ENCODE measurements at regions not wholly inside any gene's neighbourhood (a gene's known extent, or its start where the extent isn't known, plus 50 kb on each side); places are given as distances from the start of the nearest gene placed in this dataset.

GRCh38 chr3:175885231-175885766, 1026.2 kb downstream of the NAALADL2 start:
- H3K9ac ChIP-seq = no peak overlapping the region

GRCh38 chr3:175879417-175879816, 1020.3 kb downstream of the NAALADL2 start:
- no peaks in the 10 kb centered on the region for H4K20me1 ChIP-seq
- H3K4me2 ChIP-seq = no peak overlapping the region
- no peaks in the 10 kb centered on the region for H3K36me3 ChIP-seq
- peaks cover 7% of the 10 kb centered on the region; the same call in 1 of the 2 replicates for H3K9me3 ChIP-seq
- no peak for TF ChIP-seq Cebpa-rat (IDR thresholded peaks at IDR 0.05)
- H3K4me1 ChIP-seq = no peaks in the 10 kb centered on the region
- H3K27ac ChIP-seq = no peak overlapping the region
- no peak overlapping the region for H3K4me3 ChIP-seq
- no peak overlapping the region for H3K9ac ChIP-seq
- no peaks in the 10 kb centered on the region for H3K27me3 ChIP-seq

More at GRCh38 chr3:175885231-175885766, 1026.2 kb downstream of the NAALADL2 start:
- Histone ChIP-seq H3K4me2 (no peak overlapping the region), H3K4me3 (no peak overlapping the region), H3K27ac (no peak overlapping the region), H3K4me1 (no peaks in the 10 kb centered on the region), H3K27me3 (no peaks in the 10 kb centered on the region), H3K9me3 (peaks cover 21% of the 10 kb centered on the region), H4K20me1 (no peaks in the 10 kb centered on the region), H3K36me3 (no peaks in the 10 kb centered on the region)
- TF ChIP-seq Cebpa-rat (IDR thresholded peaks at IDR 0.05) = no peak

DNA sequence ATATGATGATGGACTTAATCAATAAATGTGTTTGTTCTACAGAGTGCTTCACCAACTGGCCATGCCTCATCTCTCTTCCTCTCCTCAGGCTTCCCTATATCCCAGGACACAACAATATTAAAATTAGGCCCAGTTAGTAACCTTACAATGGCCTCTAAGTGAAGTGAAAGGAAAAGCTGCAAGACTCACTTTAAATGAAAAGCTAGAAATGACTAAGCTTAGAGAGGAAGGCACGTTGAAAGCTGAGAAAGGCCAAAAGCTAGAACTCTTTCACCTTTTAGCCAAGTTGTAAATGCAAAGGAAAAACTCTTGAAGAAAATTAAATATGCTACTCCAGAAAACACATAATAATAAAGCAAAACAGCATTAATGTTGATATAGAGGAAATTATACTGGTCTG, 1010.3 kb downstream of the NAALADL2 start:
- H3K9ac ChIP-seq = no peak overlapping the region
- H3K27me3 ChIP-seq = no peaks in the 10 kb centered on the region
- no peak overlapping the region for H3K27ac ChIP-seq
- H3K36me3 ChIP-seq = no peaks in the 10 kb centered on the region
- no peak overlapping the region for H3K4me3 ChIP-seq
- H3K9me3 ChIP-seq = no peaks in the 10 kb centered on the region
- H4K20me1 ChIP-seq = no peaks in the 10 kb centered on the region
- TF ChIP-seq Cebpa-rat (IDR thresholded peaks at IDR 0.05) = no peak
- no peaks in the 10 kb centered on the region for H3K4me1 ChIP-seq
- H3K4me2 ChIP-seq = no peak overlapping the region

DNA sequence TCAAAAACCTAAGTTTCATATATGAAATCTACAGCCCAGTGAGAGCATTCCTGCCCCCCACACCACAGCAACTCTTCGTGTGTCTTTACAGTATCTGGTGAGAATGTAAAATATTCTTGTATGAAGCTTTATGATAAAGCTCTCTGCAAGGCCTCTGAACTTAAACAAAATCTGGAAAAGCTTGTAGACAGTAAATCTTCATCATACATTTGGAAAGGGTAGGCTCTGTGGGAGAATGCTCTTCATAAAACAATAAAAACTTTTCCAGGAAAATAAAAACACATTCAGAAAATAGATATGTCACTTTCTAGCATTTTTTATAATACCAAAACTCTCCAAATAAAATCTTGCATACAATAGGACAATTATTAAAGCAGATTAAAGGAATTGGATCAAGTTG, 1009.5 kb downstream of the NAALADL2 start:
- no peak overlapping the region for H3K4me2 ChIP-seq
- no peaks in the 10 kb centered on the region for H3K9me3 ChIP-seq
- H3K9ac ChIP-seq = no peak overlapping the region
- H3K27me3 ChIP-seq = no peaks in the 10 kb centered on the region
- no peak for TF ChIP-seq Cebpa-rat (IDR thresholded peaks at IDR 0.05)
- H3K4me1 ChIP-seq = no peaks in the 10 kb centered on the region
- no peak overlapping the region for H3K4me3 ChIP-seq
- H3K36me3 ChIP-seq = no peaks in the 10 kb centered on the region
- H4K20me1 ChIP-seq = no peaks in the 10 kb centered on the region
- H3K27ac ChIP-seq = no peak overlapping the region

GRCh38 chr3:175865724-175866123, 1006.6 kb downstream of the NAALADL2 start:
- H3K4me2 ChIP-seq = no peak overlapping the region
- no peaks in the 10 kb centered on the region for H3K9me3 ChIP-seq
- no peak overlapping the region for H3K27ac ChIP-seq
- no peak for TF ChIP-seq Cebpa-rat (IDR thresholded peaks at IDR 0.05)
- no peaks in the 10 kb centered on the region for H3K4me1 ChIP-seq
- H3K9ac ChIP-seq = no peak overlapping the region
- no peak overlapping the region for H3K4me3 ChIP-seq
- no peaks in the 10 kb centered on the region for H3K36me3 ChIP-seq
- H4K20me1 ChIP-seq = no peaks in the 10 kb centered on the region
- no peaks in the 10 kb centered on the region for H3K27me3 ChIP-seq

DNA sequence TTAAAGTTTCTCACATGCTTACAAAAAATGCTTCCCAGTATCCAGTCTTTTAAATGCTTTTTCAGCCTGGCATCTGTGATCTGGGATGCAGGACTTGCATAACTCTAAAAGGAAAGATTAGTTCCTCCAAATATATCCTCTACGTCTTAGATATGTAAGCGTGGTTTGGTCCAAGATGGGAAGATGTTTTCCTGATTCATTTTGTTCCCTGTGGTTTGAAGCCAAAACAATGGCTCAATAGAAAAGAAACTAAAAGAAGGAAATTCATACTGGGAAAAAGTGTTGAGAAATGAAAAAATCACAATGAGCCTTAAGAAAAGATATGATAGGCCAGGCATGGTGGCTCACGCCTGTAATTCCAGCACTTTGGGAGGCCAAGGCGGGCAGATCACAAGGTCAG, 1002.8 kb downstream of the NAALADL2 start:
- H3K9ac ChIP-seq = no peak overlapping the region
- no peaks in the 10 kb centered on the region for H3K36me3 ChIP-seq
- no peaks in the 10 kb centered on the region for H4K20me1 ChIP-seq

More for the DNA sequence above, 1002.8 kb downstream of the NAALADL2 start:
- H3K27me3 ChIP-seq = no peaks in the 10 kb centered on the region
- H3K27ac ChIP-seq = no peak overlapping the region
- no peak overlapping the region for H3K4me3 ChIP-seq
- no peaks in the 10 kb centered on the region for H3K9me3 ChIP-seq
- H3K4me2 ChIP-seq = no peak overlapping the region
- H3K4me1 ChIP-seq = no peaks in the 10 kb centered on the region
- TF ChIP-seq Cebpa-rat (IDR thresholded peaks at IDR 0.05) = no peak
